RWPE1 (cell line): ENCODE measurements at regions not wholly inside any gene's neighbourhood (a gene's known extent, or its start where the extent isn't known, plus 50 kb on each side); places are given as distances from the start of the nearest gene placed in this dataset.

Experiments
- CTCF ChIA-PET: fragments of 350-600 bp; sonication (Branson Sonifier 250); formaldehyde crosslinking; extraction: SDS; loops from one replicate; lab custom pipeline; 2021; lab: Yijun Ruan, JAX
- POLR2A ChIA-PET: fragments of 400-600 bp; formaldehyde crosslinking; extraction: SDS; loops from one replicate; lab custom pipeline; 2020; ENCODE audit warnings: antibody characterized with exemption; ENCODE audit not compliant: low non-redundant PET; lab: Yijun Ruan, JAX
- DNase-seq: peaks from one replicate; pipeline ENCODE4 v3.0.0; 2012; ENCODE audit warnings: low spot score
- H3K27ac ChIP-seq: fragments of 450-650 bp; 2 replicates; pipeline ENCODE4 v1.5.1; 2017
- CTCF ChIP-seq: fragments of 450-650 bp; conservative IDR thresholded peaks from 2 replicates; pipeline ENCODE4 v1.5.1; 2017; ENCODE audit warnings: low read depth, mild to moderate bottlenecking

DNA sequence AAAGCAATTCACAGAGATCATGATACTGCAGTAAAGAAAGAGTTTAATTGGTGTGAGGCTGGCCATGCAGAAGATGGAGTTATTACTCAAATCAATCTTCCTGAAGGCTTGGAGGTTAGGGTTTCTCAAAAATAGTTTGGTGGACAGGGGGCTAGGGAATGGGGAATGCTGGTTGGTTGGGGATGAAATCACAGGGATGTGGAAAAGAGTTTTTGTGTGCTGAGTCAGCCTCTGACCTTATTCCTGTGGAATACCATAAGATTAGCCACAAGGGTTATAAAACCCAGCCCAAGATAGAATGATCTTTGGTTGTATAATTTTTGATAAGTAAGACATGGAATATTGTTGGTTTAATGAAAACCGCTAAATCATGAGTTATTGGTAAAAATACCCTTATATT is 764.3 kb downstream of the TYW1 start:
- H3K27ac ChIP-seq, result no peak overlapping the region
- ChIA-PET POLR2A (interaction anchor here (0.7 kb wide), 1 partner anchor 196 kb away, joined by 6 read pairs; no protein-coding TSS in a partner anchor), CTCF (interaction anchor here (0.6 kb wide), 1 partner anchor 300 kb away, joined by 3 read pairs; no protein-coding TSS in a partner anchor)
- no peak for TF ChIP-seq CTCF
- DNase-seq, result no peak

DNA sequence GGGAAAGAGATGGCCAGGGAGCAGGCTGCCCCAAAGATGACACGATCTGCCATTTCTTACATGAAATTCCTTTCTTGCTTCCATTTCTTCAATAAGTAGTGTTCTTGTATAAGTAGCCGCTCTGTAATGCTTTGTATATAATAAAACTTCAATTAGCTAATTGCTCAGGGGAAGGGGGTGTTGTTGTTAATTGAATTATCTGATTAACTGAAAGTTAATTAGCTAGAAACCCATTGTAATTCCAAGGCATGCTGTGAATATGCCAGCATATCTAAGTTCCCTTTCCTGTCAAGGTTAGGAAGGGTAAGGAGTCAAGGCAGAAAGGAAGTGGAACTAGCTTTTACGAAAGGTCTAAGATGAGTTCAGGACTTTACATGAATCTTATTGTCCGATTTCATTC is 765.9 kb downstream of the TYW1 start:
- no peak for DNase-seq
- CTCF ChIA-PET, result no interaction called here
- H3K27ac ChIP-seq, result no peak overlapping the region
- POLR2A ChIA-PET, result no interaction called here
- TF ChIP-seq CTCF, result no peak

GRCh38 chr7:67764289-67764688 is 767.7 kb downstream of the TYW1 start:
- no peak for DNase-seq
- no peak for TF ChIP-seq CTCF
- CTCF ChIA-PET, result no interaction called here
- POLR2A ChIA-PET, result no interaction called here
- H3K27ac ChIP-seq, result no peak overlapping the region

DNA sequence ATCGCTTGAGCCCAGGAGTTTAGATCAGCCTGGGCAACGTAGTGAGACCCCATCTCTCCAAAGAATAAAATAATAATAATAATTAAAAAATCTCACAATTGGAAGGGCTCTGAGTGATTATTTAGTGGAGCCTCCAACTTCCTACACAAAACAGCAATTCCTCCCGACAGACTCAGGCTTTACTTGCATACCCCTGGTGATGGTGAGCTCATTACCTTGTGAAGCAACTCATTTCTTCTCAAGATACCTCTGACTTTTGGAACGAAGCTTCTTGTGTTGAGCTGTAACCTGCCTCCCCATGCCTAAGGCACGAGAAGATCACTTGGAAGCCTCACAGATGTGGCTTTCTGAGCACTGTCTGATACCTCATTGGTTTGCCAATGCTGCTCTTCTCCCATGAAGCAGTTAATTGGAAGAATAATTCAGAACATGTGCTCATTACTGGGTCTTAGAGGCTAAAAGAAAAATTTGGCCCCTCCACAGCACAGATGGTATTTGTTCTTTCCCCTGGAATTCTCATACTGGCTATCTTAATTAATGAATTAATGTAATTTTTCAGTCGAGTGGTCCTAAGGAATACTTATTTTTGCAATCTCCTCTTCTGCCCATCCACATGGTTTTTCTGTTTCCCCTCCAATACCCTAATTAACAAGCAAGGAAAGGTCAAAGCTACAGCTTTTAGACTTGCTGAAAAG is 769.0 kb downstream of the TYW1 start:
- no peak overlapping the region for H3K27ac ChIP-seq
- no peak for DNase-seq
- POLR2A ChIA-PET, result no interaction called here
- no peak for TF ChIP-seq CTCF
- CTCF ChIA-PET, result no interaction called here

GRCh38 chr7:67766906-67767410 is 770.3 kb downstream of the TYW1 start:
- TF ChIP-seq CTCF, result no peak
- H3K27ac ChIP-seq, result no peak overlapping the region
- ChIA-PET CTCF (no interaction called here), POLR2A (no interaction called here)
- DNase-seq, result no peak

- DNase-seq, result no peak
- POLR2A ChIA-PET, result no interaction called here
- no peak overlapping the region for H3K27ac ChIP-seq
- TF ChIP-seq CTCF, result no peak
- CTCF ChIA-PET, result no interaction called here
These were observed 775.4 kb downstream of the TYW1 start for GRCh38 chr7:67771846-67772605.
